ENCODE measurements at regions not wholly inside any gene's neighbourhood (a gene's known extent, or its start where the extent isn't known, plus 50 kb on each side); places are given as distances from the start of the nearest gene placed in this dataset.

DNA sequence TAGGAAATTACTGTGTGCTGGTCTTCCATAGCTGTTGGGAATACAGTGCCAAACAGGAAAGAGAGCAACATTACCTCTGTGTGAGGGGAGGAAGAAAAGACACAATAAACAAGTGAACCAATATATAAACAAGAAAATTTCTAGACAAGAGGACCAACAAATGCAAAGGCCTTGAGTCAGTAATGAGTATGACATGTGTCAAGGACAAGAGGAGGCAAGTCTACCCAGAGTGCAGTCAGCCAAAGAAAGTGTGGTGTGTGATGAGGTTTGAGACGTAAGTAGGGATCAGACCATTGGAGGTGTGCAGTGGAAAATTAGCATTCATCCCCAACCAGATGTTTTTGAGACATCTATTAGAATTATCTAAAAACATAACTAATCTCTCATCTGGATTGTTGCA is 69.5 kb upstream of the CDH6 start:
- no peaks in the 10 kb centered on the region for H3K36me3 ChIP-seq (ENCODE audit: control insufficient read depth, insufficient read depth, low read length)
- no peaks in the 10 kb centered on the region for H3K27me3 ChIP-seq (ENCODE audit: control insufficient read depth, insufficient read depth, low read length)
- no peaks in the 10 kb centered on the region for H4K20me1 ChIP-seq (ENCODE audit: control insufficient read depth, extremely low read depth, insufficient read depth, low read length)
- no peak overlapping the region for H3K4me2 ChIP-seq (ENCODE audit: extremely low read depth, insufficient read depth, low read length)
- no peaks in the 10 kb centered on the region for H3K79me2 ChIP-seq (ENCODE audit: control insufficient read depth, insufficient read depth, low read length)
- H3K4me3 ChIP-seq (replicated peaks in 1 of 4; ENCODE audit: control extremely low read depth in 1 of 4, insufficient read depth in 1 of 4, low read depth in 3 of 4, low read length in 4 of 4): no peak overlapping the region
- peaks cover 2% of the 10 kb centered on the region for H3K4me1 ChIP-seq (ENCODE audit: control insufficient read depth, extremely low read depth, insufficient read depth, low read length)
- no peak for TF ChIP-seq EZH2 (IDR thresholded peaks at IDR 0.05; ENCODE audit: low read length, missing control alignments)
- TF ChIP-seq, protein P1, sequence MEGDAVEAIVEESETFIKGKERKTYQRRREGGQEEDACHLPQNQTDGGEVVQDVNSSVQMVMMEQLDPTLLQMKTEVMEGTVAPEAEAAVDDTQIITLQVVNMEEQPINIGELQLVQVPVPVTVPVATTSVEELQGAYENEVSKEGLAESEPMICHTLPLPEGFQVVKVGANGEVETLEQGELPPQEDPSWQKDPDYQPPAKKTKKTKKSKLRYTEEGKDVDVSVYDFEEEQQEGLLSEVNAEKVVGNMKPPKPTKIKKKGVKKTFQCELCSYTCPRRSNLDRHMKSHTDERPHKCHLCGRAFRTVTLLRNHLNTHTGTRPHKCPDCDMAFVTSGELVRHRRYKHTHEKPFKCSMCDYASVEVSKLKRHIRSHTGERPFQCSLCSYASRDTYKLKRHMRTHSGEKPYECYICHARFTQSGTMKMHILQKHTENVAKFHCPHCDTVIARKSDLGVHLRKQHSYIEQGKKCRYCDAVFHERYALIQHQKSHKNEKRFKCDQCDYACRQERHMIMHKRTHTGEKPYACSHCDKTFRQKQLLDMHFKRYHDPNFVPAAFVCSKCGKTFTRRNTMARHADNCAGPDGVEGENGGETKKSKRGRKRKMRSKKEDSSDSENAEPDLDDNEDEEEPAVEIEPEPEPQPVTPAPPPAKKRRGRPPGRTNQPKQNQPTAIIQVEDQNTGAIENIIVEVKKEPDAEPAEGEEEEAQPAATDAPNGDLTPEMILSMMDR (conservative IDR thresholded peaks at IDR 0.05 in 1 of 2, IDR thresholded peaks at IDR 0.05 in 1 of 2; ENCODE audit: low read depth in 1 of 2, low read length in 2 of 2): no peak
- no peak overlapping the region for H2AFZ ChIP-seq (ENCODE audit: low read length)
- DNase-seq (ENCODE audit: low read depth in 2 of 2): peak in 1 of 2 donors; percentile 29
- H3K9ac ChIP-seq (ENCODE audit: insufficient read depth, low read length): no peak overlapping the region
- no peak overlapping the region for H3K27ac ChIP-seq (ENCODE audit: insufficient read depth, low read length)
- no peaks in the 10 kb centered on the region for H3K9me3 ChIP-seq (ENCODE audit: control insufficient read depth, insufficient read depth, low read depth, low read length)

DNA sequence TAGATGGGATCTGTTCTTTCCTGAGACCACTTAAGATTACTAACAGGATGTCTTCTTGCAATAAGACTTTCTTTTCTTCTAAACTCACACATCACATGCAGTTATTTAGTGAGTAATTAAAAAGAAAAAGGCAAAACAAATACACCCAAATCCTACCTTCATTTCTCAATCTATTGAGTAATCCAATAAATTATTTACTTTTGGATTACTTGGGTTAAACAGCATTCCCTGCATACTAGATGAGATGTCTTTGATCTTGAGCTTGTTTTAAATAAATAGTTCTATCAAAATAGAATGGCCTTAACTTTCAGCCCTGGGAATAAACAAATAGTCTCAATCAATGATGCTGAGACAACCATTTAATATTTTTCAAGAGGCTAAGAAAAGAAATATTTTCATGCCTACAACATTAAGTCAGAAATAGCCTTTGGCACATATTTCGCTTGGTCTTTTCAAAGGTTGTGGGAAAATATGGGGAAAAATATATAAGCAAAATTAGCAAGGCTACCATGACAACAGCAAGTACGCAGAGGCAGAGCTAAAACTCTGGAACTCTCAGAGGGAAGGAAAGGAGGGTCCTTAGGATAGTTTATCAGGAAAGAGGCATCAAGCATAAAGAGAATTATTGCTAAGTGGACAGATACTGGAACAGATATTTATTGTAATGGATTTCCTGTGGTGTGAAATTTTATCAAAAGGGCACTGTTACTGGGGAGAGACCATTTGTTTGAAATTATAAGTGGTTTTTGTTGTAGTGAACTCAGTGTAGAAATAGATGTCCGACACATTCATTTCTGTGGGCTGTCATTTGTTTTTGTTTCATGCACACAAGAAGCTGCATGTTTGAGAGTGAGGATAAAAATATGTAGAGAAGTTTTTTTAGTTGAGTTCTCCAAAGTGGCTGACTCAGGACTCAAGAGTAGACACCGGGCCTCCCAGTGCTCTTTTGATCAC is 70.2 kb upstream of the CDH6 start:
- TF ChIP-seq, protein P1 (conservative IDR thresholded peaks at IDR 0.05 in 1 of 2, IDR thresholded peaks at IDR 0.05 in 1 of 2; ENCODE audit: low read depth in 1 of 2, low read length in 2 of 2): no peak
- TF ChIP-seq EZH2 (IDR thresholded peaks at IDR 0.05; ENCODE audit: low read length, missing control alignments): no peak
- DNase-seq (ENCODE audit: low read depth in 2 of 2): peak in 1 of 2 donors; percentile 85
- Histone ChIP-seq H3K9ac (ENCODE audit: insufficient read depth, low read length) (no peak overlapping the region), H3K4me2 (ENCODE audit: extremely low read depth, insufficient read depth, low read length) (no peak overlapping the region), H3K4me3 (replicated peaks in 1 of 4; ENCODE audit: control extremely low read depth in 1 of 4, insufficient read depth in 1 of 4, low read depth in 3 of 4, low read length in 4 of 4) (no peak overlapping the region), H2AFZ (ENCODE audit: low read length) (no peak overlapping the region), H3K36me3 (ENCODE audit: control insufficient read depth, insufficient read depth, low read length) (no peaks in the 10 kb centered on the region), H3K27ac (ENCODE audit: insufficient read depth, low read length) (no peak overlapping the region), H3K4me1 (ENCODE audit: control insufficient read depth, extremely low read depth, insufficient read depth, low read length) (peaks cover 2% of the 10 kb centered on the region), H4K20me1 (ENCODE audit: control insufficient read depth, extremely low read depth, insufficient read depth, low read length) (no peaks in the 10 kb centered on the region), H3K27me3 (ENCODE audit: control insufficient read depth, insufficient read depth, low read length) (no peaks in the 10 kb centered on the region), H3K79me2 (ENCODE audit: control insufficient read depth, insufficient read depth, low read length) (no peaks in the 10 kb centered on the region), H3K9me3 (ENCODE audit: control insufficient read depth, insufficient read depth, low read depth, low read length) (no peaks in the 10 kb centered on the region)

DNA sequence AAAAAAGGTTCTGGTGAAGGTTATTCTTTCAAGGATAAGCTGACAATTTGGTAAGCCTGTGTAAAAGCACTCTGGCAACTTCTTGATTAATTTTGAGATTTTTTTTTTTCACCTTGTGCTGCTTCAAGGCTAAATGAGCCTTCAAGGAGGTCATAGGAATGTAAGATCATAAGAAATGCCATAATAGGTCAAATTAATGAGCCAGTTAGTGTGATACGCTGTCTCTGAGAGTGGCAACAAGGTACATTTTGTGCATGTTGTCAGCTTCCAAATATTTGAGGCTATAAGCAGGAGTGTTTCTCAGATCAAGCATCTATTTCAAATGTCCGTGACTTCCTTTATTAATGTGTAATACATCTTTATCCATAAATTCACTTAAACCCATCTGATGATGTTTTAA is 72.3 kb upstream of the CDH6 start:
- Histone ChIP-seq H3K27me3 (ENCODE audit: control insufficient read depth, insufficient read depth, low read length) (no peaks in the 10 kb centered on the region), H3K79me2 (ENCODE audit: control insufficient read depth, insufficient read depth, low read length) (no peaks in the 10 kb centered on the region), H2AFZ (ENCODE audit: low read length) (no peak overlapping the region), H3K27ac (ENCODE audit: insufficient read depth, low read length) (no peak overlapping the region), H3K9ac (ENCODE audit: insufficient read depth, low read length) (no peak overlapping the region), H3K4me3 (replicated peaks in 1 of 4; ENCODE audit: control extremely low read depth in 1 of 4, insufficient read depth in 1 of 4, low read depth in 3 of 4, low read length in 4 of 4) (no peak overlapping the region), H4K20me1 (ENCODE audit: control insufficient read depth, extremely low read depth, insufficient read depth, low read length) (no peaks in the 10 kb centered on the region), H3K9me3 (ENCODE audit: control insufficient read depth, insufficient read depth, low read depth, low read length) (no peaks in the 10 kb centered on the region), H3K36me3 (ENCODE audit: control insufficient read depth, insufficient read depth, low read length) (no peaks in the 10 kb centered on the region), H3K4me1 (ENCODE audit: control insufficient read depth, extremely low read depth, insufficient read depth, low read length) (peaks cover 2% of the 10 kb centered on the region), H3K4me2 (ENCODE audit: extremely low read depth, insufficient read depth, low read length) (no peak overlapping the region)
- DNase-seq (ENCODE audit: low read depth in 2 of 2): no peak
- no peak for TF ChIP-seq EZH2 (IDR thresholded peaks at IDR 0.05; ENCODE audit: low read length, missing control alignments)
- TF ChIP-seq, protein P1 (conservative IDR thresholded peaks at IDR 0.05 in 1 of 2, IDR thresholded peaks at IDR 0.05 in 1 of 2; ENCODE audit: low read depth in 1 of 2, low read length in 2 of 2): no peak

Data from fibroblast of lung (primary cell).